AG09319 (cell line): ENCODE measurements at regions not wholly inside any gene's neighbourhood (a gene's known extent, or its start where the extent isn't known, plus 50 kb on each side); places are given as distances from the start of the nearest gene placed in this dataset.

Source experiments
- DNase-seq: peaks from one replicate; pipeline ENCODE4 v3.0.0-alpha.2; 2010; ENCODE audit warnings: low read depth; ENCODE audit errors: extremely low read depth
- CTCF ChIP-seq: IDR thresholded peaks from 2 replicates; pipeline ENCODE4 v1.5.1; 2011; ENCODE audit warnings: low read depth, mild to moderate bottlenecking, inconsistent platforms, low read length, moderate library complexity

- peak; percentile 63 for TF ChIP-seq CTCF
Measured at GRCh38 chr7:94087664-94088352, 83.7 kb upstream of the BET1 start.

GRCh38 chr7:94088560-94088959, 84.4 kb upstream of the BET1 start:
- DNase-seq: no peak
- no peak for TF ChIP-seq CTCF

More at GRCh38 chr7:94087664-94088352, 83.7 kb upstream of the BET1 start:
- peak; percentile 39 for DNase-seq

GRCh38 chr7:94089806-94090205, 85.7 kb upstream of the BET1 start:
- TF ChIP-seq CTCF: no peak
- DNase-seq: no peak

- no peak for DNase-seq
- TF ChIP-seq CTCF: no peak
Measured at GRCh38 chr7:94092980-94093379, 88.8 kb upstream of the BET1 start.

GRCh38 chr7:94094298-94094697, 90.1 kb upstream of the BET1 start:
- TF ChIP-seq CTCF: no peak
- DNase-seq: no peak

- no peak for DNase-seq
- TF ChIP-seq CTCF: no peak
Measured at GRCh38 chr7:94095316-94096009, 91.3 kb upstream of the BET1 start.

GRCh38 chr7:94099679-94100078, 95.5 kb upstream of the BET1 start:
- DNase-seq: no peak
- no peak for TF ChIP-seq CTCF
